ENCODE measurements at regions not wholly inside any gene's neighbourhood (a gene's known extent, or its start where the extent isn't known, plus 50 kb on each side); places are given as distances from the start of the nearest gene placed in this dataset.

- Histone ChIP-seq H3K9me3 (peaks cover 18% of the 10 kb centered on the region), H3K4me1 (no peaks in the 10 kb centered on the region), H3K4me3 (no peak overlapping the region), H3K27ac (no peak overlapping the region), H3K36me3 (ENCODE audit: insufficient read depth in 1 of 2, low read depth in 1 of 2) (no peaks in the 10 kb centered on the region), H3K27me3 (ENCODE audit: insufficient read depth in 3 of 3, low read length in 2 of 3) (no peaks in the 10 kb centered on the region)
- 40 to 47% (median 46%) methylated on average over 2 of the region's 2 CpGs for WGBS, 3 donors
- ATAC-seq (no peak), DNase-seq (no peak)
- intact Hi-C loops (cut with DNase I): no loop called here
- no peak for TF ChIP-seq CTCF (IDR thresholded peaks at IDR 0.05)
Observed at GRCh38 chr4:123976819-123977218, 580.2 kb downstream of the SPRY1 start.

- DNase-seq (no peak), ATAC-seq (no peak)
- Histone ChIP-seq H3K9me3 (peaks cover 18% of the 10 kb centered on the region), H3K36me3 (ENCODE audit: insufficient read depth in 1 of 2, low read depth in 1 of 2) (no peaks in the 10 kb centered on the region), H3K4me3 (no peak overlapping the region), H3K27me3 (ENCODE audit: insufficient read depth in 3 of 3, low read length in 2 of 3) (no peaks in the 10 kb centered on the region), H3K4me1 (no peaks in the 10 kb centered on the region), H3K27ac (no peak overlapping the region)
- TF ChIP-seq CTCF (IDR thresholded peaks at IDR 0.05): no peak
- intact Hi-C loops (cut with DNase I): no loop called here
- 40 to 58% (median 44%) methylated on average over 3 of the region's 3 CpGs for WGBS, 3 donors
Observed at GRCh38 chr4:123977641-123978081, 581.1 kb downstream of the SPRY1 start.

GRCh38 chr4:123978637-123979036, 582.0 kb downstream of the SPRY1 start:
- peaks cover 18% of the 10 kb centered on the region for H3K9me3 ChIP-seq
- H3K36me3 ChIP-seq (ENCODE audit: insufficient read depth in 1 of 2, low read depth in 1 of 2): no peaks in the 10 kb centered on the region
- TF ChIP-seq CTCF (IDR thresholded peaks at IDR 0.05): no peak
- ATAC-seq (no peak), DNase-seq (no peak)
- H3K27me3 ChIP-seq (ENCODE audit: insufficient read depth in 3 of 3, low read length in 2 of 3): no peaks in the 10 kb centered on the region
- intact Hi-C loops (cut with DNase I): no loop called here
- 93 to 96% (median 95%) methylated on average over 1 of the region's 1 CpG for WGBS, 3 donors
- no peak overlapping the region for H3K4me3 ChIP-seq
- H3K4me1 ChIP-seq: no peaks in the 10 kb centered on the region
- no peak overlapping the region for H3K27ac ChIP-seq

- intact Hi-C loops (cut with DNase I): loop anchor here in 1 of 2 donors (10.0 kb wide), 1 partner anchor 86 kb away; no protein-coding TSS in a partner anchor
- H3K27ac ChIP-seq: no peak overlapping the region
- no peak for DNase-seq
- H3K4me1 ChIP-seq: no peaks in the 10 kb centered on the region
- ATAC-seq: no peak
- H3K9me3 ChIP-seq: peaks cover 18% of the 10 kb centered on the region
- 68 to 78% (median 73%) methylated on average over 2 of the region's 2 CpGs for WGBS, 3 donors
- no peak for TF ChIP-seq CTCF (IDR thresholded peaks at IDR 0.05)
- no peaks in the 10 kb centered on the region for H3K27me3 ChIP-seq (ENCODE audit: insufficient read depth in 3 of 3, low read length in 2 of 3)
- no peak overlapping the region for H3K4me3 ChIP-seq
- no peaks in the 10 kb centered on the region for H3K36me3 ChIP-seq (ENCODE audit: insufficient read depth in 1 of 2, low read depth in 1 of 2)
Observed at GRCh38 chr4:123980736-123981300, 584.2 kb downstream of the SPRY1 start.

- WGBS, 3 donors: 30 to 52% (median 43%) methylated on average over 3 of the region's 3 CpGs
- peaks cover 13% of the 10 kb centered on the region for H3K4me1 ChIP-seq
- ATAC-seq (peak in 1 of 4 donors; percentile 65), DNase-seq (peak; percentile 16 to 68)
- intact Hi-C loops (cut with DNase I): loop anchor here in 1 of 2 donors (10.0 kb wide), 1 partner anchor 90 kb away; no protein-coding TSS in a partner anchor
- H3K36me3 ChIP-seq (ENCODE audit: insufficient read depth in 1 of 2, low read depth in 1 of 2): no peaks in the 10 kb centered on the region
- H3K4me3 ChIP-seq: no peak overlapping the region
- no peaks in the 10 kb centered on the region for H3K27me3 ChIP-seq (ENCODE audit: insufficient read depth in 3 of 3, low read length in 2 of 3)
- H3K27ac ChIP-seq: peak overlapping the region; percentile 53
- TF ChIP-seq CTCF (IDR thresholded peaks at IDR 0.05): no peak
- peaks cover 3% of the 10 kb centered on the region for H3K9me3 ChIP-seq
Observed at GRCh38 chr4:123984886-123985285, 588.3 kb downstream of the SPRY1 start.

Measured in psoas muscle (tissue), 7 donors.